ENCODE measurements at regions not wholly inside any gene's neighbourhood (a gene's known extent, or its start where the extent isn't known, plus 50 kb on each side); places are given as distances from the start of the nearest gene placed in this dataset.

GRCh38 chr9:73565026-73565425 is 413.4 kb downstream of the ANXA1 start:
- TF ChIP-seq CREB1 (CRISPR knock-in tag; IDR thresholded peaks at IDR 0.05; ENCODE audit: low read depth) (no peak), CTCF (conservative IDR thresholded peaks at IDR 0.05; ENCODE audit: low read depth in 2 of 2) (no peak), POLR2AphosphoS5 (IDR thresholded peaks at IDR 0.05; ENCODE audit: low read depth) (no peak), EZH2 (IDR thresholded peaks at IDR 0.05; ENCODE audit: low read depth, unreplicated experiment) (no peak), NANOG (IDR thresholded peaks at IDR 0.05; ENCODE audit: borderline replicate concordance) (no peak), REST (IDR thresholded peaks at IDR 0.05; ENCODE audit: unreplicated experiment) (no peak), STAT1 (IDR thresholded peaks at IDR 0.05; ENCODE audit: unreplicated experiment) (no peak)
